Tibial nerve (tissue), 4 donors: ENCODE measurements at regions not wholly inside any gene's neighbourhood (a gene's known extent, or its start where the extent isn't known, plus 50 kb on each side); places are given as distances from the start of the nearest gene placed in this dataset.

Experiments used
- EP300 ChIP-seq, 2 donors: sonication (generic); formaldehyde crosslinking; IDR thresholded peaks; one replicate each; pipeline ENCODE4 v1.6.1; 2017; ENCODE audit warnings: antibody characterized with exemption in 2 of 2, mild to moderate bottlenecking in 1 of 2
- TF ChIP-seq, protein P1 (sequence below), 5 experiments: fragments of 200-600 bp in 3 of 5; fragments of 450-650 bp in 2 of 5; sonication (generic) in 3 of 5; IDR thresholded peaks; one replicate each; pipeline ENCODE4 v1.5.1; 2016 to 2019; ENCODE audit warnings: antibody characterized with exemption in 5 of 5, mild to moderate bottlenecking in 3 of 5, moderate library complexity in 2 of 5

DNA sequence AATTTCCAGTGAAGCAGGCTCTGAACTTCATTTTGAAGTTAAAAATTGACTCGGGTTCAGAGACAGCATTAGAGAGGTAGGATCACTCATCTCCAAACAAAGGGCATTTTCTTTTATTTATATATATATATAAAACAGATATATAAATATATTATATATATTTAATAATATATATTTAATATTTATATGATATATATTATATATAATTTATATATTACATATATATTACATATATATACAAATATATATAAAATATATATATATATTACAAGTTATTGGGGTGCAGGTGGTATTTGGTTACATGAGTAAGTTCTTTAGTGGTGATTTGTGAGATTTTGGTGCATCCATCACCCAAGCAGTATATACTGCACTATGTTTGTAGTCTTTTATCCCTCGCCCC, 320.8 kb downstream of the MAP2K6 start:
- no peak for TF ChIP-seq EP300 (IDR thresholded peaks at IDR 0.05)
- TF ChIP-seq, protein P1, sequence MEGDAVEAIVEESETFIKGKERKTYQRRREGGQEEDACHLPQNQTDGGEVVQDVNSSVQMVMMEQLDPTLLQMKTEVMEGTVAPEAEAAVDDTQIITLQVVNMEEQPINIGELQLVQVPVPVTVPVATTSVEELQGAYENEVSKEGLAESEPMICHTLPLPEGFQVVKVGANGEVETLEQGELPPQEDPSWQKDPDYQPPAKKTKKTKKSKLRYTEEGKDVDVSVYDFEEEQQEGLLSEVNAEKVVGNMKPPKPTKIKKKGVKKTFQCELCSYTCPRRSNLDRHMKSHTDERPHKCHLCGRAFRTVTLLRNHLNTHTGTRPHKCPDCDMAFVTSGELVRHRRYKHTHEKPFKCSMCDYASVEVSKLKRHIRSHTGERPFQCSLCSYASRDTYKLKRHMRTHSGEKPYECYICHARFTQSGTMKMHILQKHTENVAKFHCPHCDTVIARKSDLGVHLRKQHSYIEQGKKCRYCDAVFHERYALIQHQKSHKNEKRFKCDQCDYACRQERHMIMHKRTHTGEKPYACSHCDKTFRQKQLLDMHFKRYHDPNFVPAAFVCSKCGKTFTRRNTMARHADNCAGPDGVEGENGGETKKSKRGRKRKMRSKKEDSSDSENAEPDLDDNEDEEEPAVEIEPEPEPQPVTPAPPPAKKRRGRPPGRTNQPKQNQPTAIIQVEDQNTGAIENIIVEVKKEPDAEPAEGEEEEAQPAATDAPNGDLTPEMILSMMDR (IDR thresholded peaks at IDR 0.05): no peak
